GM06990 (cell line): ENCODE measurements at regions not wholly inside any gene's neighbourhood (a gene's known extent, or its start where the extent isn't known, plus 50 kb on each side); places are given as distances from the start of the nearest gene placed in this dataset.

Experiments used
- DNase-seq: peaks from one replicate; pipeline ENCODE4 v3.0.0-alpha.2; 2011; ENCODE audit not compliant: insufficient read length; ENCODE audit errors: extremely low read depth
- H3K27me3 ChIP-seq: replicated peaks from 2 replicates; pipeline ENCODE4 v1.6.0; 2011; ENCODE audit warnings: low read length; ENCODE audit not compliant: control insufficient read depth, insufficient read depth
- H3K36me3 ChIP-seq: 2 replicates; pipeline ENCODE4 v1.5.1; 2011; ENCODE audit warnings: low read length; ENCODE audit not compliant: control insufficient read depth, insufficient read depth
- H3K4me3 ChIP-seq: replicated peaks from 2 replicates; pipeline ENCODE4 v1.5.1; 2011; ENCODE audit warnings: low read depth, mild to moderate bottlenecking, control low read depth, low read length
- CTCF ChIP-seq: IDR thresholded peaks from 2 replicates; pipeline ENCODE4 v1.5.1; 2011; ENCODE audit warnings: low read length, control low read depth, mild to moderate bottlenecking, inconsistent platforms; ENCODE audit not compliant: insufficient read depth, poor library complexity, severe bottlenecking

DNA sequence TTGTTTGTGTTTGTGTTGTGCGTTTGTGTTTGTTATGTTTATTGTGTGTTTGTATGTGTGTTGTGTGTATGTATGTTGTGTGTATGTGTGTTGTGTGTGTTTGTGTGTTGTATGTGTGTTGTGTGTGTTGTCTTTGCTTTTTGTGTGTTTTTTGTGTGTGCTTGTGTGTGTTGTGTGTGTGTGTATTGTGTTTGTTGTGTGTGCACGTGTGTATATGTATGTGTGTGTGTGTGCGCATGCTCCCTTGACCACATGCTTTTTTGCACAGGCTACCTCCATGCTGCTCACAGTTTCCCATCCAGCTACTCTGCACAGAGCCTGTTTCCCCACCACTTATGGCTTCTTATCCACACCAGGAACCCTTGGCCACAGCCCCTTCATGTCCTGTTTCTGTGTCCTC is 720.0 kb upstream of the ADAMTS16 start:
- TF ChIP-seq CTCF: no peak
- H3K4me3 ChIP-seq: no peak overlapping the region
- no peaks in the 10 kb centered on the region for H3K36me3 ChIP-seq
- DNase-seq: no peak
- no peaks in the 10 kb centered on the region for H3K27me3 ChIP-seq

DNA sequence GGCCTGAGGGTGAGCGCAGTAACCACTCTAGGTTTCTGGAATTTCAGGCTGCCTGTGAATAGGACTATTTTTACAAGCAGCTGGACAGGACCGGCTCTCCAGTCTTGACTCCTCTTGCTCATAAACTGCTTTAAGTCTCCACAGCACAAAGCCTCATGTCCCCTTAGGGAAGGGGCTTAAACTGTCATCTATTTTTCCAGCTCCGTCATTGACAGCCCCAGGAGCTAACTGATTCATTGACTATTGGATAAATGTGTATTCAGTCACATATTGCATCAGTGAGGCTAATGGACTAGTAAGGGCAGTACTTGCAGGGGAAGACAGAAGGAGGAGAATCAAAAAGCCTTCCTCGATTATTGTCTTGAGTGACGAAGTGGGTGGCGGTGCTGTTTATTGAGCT is 719.4 kb upstream of the ADAMTS16 start:
- Histone ChIP-seq H3K27me3 (no peaks in the 10 kb centered on the region), H3K4me3 (no peak overlapping the region), H3K36me3 (no peaks in the 10 kb centered on the region)
- DNase-seq: no peak
- no peak for TF ChIP-seq CTCF

- no peak overlapping the region for H3K4me3 ChIP-seq
- H3K27me3 ChIP-seq: no peaks in the 10 kb centered on the region
- TF ChIP-seq CTCF: no peak
Observed at GRCh38 chr5:4422247-4422646, 717.9 kb upstream of the ADAMTS16 start.

DNA sequence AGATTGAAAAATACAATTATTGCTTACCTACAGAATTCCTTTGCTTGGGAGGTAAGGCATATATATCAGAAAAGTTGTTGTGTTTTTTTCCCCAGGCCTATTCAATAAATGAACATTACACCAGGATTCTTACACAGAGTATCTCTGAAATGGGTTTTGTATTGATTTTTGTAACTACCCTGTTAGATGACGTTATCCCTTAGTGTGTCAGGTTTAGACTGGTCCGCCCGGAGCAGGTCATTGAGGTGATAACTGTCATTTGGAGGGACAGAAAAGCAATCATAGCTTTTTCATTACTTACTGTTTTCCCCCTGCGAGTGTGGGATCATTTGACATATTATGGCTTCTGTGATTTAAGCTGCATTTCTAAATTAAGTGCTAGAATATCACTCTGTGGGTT is 715.2 kb upstream of the ADAMTS16 start:
- Histone ChIP-seq H3K36me3 (no peaks in the 10 kb centered on the region), H3K27me3 (no peaks in the 10 kb centered on the region), H3K4me3 (no peak overlapping the region)
- no peak for DNase-seq
- no peak for TF ChIP-seq CTCF

More at GRCh38 chr5:4422247-4422646, 717.9 kb upstream of the ADAMTS16 start:
- H3K36me3 ChIP-seq: no peaks in the 10 kb centered on the region
- no peak for DNase-seq

DNA sequence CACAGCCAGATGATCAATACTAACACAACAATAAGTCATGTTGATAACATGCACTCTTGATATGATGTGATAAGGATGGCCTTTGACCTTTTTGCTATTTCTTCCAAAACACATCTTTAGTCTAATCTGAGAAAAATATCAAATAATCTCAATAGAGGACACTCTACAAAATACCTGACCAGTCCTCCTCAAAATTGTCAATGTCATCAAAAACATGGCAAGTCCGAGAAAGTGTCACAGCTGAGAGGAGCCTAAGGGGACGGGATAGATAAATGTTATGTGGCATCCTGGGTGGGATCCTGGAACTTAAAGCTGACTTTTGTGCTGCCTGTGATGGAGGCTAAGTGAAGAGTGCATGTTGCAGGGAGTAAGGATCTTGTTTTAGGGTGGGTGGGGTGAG is 699.6 kb upstream of the ADAMTS16 start:
- no peaks in the 10 kb centered on the region for H3K27me3 ChIP-seq
- DNase-seq: no peak
- no peaks in the 10 kb centered on the region for H3K36me3 ChIP-seq
- no peak overlapping the region for H3K4me3 ChIP-seq
- no peak for TF ChIP-seq CTCF

DNA sequence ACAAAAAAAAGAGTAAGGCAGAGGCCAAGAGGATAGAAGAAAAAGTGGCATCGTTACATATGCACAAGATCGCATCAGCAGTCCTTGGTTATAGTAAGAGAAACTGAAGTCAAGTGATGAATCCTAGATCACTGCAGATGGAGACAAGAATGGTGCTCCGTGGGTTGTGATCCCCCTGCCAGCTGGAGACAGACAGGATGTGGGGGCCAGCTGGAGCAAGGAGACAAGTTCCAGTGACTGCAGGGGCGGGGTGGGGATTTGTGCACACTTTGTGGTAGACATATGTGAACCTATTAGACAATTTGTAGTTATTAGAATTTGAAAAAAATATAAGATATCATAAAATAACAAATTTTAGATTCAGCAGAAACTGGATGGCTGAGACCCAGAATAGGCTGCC is 697.9 kb upstream of the ADAMTS16 start:
- Histone ChIP-seq H3K36me3 (no peaks in the 10 kb centered on the region), H3K27me3 (no peaks in the 10 kb centered on the region), H3K4me3 (no peak overlapping the region)
- DNase-seq: no peak
- TF ChIP-seq CTCF: no peak
